GM21717 (cell line): ENCODE measurements at regions not wholly inside any gene's neighbourhood (a gene's known extent, or its start where the extent isn't known, plus 50 kb on each side); places are given as distances from the start of the nearest gene placed in this dataset.
"Not testable (repeated sequence)": the region's sequence is repeated elsewhere in the genome, so short reads cannot be mapped to it uniquely, and the experiment has no call there.

Experiments
- ATAC-seq: cut with Tn5 transposase; IDR thresholded peaks from one replicate; pipeline ENCODE4 v1.9.1; 2021; ENCODE audit warnings: mild to moderate bottlenecking, moderate library complexity; ENCODE audit not compliant: unreplicated experiment

DNA sequence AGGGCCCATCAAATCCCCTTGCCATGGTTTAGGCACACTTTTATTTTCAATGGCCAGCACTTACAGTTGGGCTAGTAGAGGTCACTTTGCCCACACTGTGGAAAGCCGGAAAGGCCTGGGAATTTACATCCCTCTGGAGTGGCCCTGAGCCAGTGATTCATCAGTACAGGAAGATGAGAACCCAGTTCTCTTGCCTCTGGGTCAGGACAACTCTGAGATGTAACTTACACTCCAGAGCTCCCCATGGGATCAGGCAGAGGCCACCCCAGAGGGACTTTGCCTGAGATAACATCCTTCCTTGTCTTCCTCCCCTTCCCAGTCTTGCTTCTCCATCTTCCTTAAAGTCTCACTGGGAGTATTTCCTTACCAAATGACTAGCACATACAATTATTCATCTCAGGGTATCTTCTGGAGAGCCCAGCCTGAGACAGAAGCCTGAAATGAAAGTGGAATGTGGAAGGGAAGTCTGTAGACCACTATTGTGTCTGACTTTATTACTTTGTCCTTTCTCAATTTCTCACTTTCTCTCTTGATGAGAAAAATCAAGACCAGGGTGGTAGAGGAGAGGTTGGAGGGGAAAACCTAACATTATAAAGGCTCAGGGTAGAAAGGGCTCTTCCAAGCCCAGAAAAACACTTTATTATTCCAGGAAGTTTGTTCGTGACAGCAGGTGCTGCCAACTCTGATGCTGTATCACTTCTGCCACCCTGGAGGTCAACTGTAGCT, 220.8 kb downstream of the ZNF621 start:
- ATAC-seq, result no peak

DNA sequence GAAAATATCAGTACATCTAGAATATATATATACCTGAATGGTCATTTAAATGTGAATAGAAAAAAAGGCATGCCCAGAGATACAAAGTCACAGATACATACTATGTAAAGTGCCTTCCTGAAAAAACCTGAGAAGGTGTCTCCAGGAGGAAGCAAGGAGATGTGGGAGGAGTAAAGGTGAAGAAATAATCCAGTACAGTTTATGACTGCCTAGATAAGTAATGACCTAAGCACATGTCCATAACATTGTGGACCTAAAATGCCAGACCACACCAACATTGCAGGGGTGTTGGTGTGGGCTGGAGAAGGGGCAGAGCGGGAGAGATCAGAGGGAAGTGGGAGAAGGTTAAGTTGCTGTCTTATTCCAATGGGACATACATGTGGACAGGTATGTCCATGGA, 226.9 kb downstream of the ZNF621 start:
- ATAC-seq, result no peak

DNA sequence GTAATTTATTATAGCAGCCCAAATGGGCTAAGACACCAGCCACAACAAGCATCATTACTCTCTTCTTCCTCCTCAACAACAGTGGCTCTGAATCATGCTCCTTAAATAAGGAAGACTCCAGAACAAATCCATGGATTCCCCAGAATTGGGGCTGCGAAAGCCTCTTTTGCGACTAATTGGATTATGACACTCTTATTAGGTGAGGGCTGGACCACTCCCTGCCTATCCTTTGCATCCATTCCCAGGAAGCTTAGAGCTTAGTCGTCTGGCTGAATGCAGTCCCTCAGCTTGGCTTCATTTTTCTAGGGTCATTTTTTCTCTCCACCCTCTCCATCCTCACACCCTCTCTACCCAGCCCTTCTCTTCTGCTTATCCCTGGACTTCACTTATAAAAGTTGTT, 227.7 kb downstream of the ZNF621 start:
- no peak for ATAC-seq

DNA sequence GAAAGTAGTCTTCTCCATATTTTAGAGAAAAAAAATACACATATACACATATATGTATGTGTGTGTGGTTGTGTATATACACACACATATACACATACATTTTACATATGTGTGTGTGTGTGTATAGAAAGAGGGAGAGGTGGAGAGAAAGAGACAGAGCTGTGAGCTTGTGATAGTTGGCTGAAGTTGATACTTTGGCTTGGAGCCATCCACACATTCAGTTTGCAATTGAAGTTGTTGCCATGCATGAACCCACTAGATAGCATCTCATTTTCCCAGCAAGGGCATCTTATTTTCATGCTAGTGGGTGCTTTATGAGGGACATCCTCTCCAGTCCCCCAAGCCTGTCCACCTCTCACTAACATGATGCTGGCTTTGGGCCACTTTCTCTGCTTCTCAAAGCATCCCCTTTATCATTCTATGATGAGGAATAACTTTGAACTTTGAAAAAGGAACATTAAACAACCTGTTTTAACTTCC, 228.6 kb downstream of the ZNF621 start:
- ATAC-seq, result no peak

DNA sequence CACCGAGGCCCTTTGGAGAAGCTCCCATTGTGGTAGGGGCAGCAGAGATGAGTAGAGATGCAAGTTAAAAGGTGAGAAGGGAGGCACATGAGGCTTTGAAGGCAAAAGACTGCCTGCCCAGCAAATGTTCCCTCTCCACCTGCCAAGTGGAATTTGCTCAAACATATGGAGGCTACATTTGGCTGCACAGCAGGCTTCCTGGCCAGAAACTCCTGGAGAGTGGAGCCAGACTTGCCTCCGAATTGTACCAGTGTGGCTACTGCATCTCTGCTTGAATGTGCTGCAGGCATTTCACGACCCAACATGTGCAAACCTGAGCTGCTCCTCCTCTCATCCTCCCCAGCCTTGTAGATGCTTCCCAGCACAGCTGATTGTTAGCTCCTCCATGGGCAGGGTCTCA, 229.2 kb downstream of the ZNF621 start:
- no peak for ATAC-seq

DNA sequence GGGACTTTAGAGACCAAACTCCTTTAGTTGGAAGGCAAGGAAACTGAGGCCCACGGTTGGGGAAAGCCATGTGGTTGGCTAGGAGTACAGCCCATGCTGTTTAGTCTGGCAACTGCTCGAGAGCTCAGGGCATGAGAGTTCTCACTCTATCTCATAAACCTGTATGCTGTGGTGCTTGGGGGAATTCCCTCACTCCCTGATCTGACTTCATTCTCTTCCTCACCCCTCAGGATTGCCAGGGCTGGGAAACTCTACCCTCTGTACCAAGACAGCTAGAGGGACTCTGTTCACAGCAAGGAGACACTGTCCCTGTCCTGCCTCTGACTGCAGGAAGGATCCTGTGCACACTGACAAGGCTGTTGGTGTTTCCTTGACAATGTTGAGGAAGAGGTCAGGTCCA, 230.2 kb downstream of the ZNF621 start:
- no peak for ATAC-seq

DNA sequence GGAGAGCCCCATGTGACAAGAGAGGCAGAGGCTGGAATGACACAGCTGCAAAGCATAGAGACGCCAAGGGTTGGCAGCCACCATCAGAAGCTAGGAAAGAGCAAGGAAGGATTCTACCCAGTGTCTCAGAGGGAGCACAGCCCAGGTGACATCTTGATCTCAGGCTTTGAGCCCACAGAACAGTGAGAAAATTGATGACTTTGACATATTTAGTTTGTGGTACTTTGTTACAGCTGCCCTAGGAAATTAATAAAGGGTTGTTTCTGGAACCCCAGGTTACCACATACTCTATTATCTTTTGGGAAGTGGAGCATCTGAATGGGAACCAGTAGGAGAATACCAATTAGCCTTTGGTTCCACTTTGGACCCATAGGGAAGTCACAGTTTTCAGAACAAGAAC, 231.7 kb downstream of the ZNF621 start:
- ATAC-seq, result no peak

DNA sequence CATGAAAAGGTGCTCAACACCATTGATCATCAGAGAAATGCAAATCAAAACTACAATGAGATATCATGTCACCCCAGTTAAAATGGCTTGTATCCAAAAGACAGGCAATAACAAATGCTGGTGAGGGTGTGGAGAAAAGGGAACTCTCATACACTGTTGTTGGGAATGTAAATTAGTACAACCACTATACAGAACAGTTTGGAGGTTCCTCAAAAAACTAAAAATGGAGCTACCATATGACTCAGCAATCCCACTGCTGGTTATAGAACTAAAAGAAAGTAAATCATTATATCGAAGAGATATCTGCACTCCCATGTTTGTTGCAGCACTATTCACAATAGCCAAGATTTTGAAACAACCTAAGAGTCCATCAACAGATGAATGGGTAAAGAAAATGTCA, 238.0 kb downstream of the ZNF621 start:
- not testable (repeated sequence) for ATAC-seq

DNA sequence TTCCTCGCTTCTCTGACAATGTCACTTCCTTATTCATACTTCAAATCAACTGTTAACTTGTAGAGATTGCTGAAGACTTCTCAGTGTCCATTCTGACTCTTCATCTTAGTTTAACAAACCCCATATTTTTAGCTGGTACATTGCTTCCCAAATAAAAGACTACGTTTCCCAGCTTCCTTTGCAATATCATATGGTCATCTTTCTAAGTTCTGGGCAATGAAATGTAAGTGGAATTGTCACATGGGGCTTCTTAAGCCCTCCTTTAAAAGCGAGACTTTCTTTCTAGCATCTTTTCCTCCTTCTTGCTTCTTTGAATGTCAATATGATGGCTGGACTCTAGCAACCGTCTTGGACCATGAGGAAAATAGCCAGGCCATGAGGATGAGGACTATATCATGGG, 239.0 kb downstream of the ZNF621 start:
- ATAC-seq, result no peak

DNA sequence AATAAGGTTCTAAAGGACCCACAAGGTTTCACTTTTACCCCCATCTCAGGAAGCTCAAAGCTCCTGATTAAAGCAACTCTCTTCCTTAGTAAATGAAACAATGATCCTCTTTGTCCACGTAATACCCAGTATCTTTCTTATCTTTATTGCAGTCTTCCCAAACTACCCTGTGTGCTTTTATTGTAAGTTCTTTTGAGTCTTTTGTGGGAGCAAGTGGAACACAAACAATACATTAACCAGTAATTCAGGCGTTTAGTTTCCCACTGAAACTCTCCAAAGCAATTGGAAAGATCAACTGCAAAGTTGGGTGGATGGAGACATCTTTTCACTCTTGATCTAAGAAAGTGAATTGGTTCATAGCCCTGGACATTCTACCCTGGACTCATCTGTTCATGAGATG, 240.0 kb downstream of the ZNF621 start:
- ATAC-seq, result no peak

DNA sequence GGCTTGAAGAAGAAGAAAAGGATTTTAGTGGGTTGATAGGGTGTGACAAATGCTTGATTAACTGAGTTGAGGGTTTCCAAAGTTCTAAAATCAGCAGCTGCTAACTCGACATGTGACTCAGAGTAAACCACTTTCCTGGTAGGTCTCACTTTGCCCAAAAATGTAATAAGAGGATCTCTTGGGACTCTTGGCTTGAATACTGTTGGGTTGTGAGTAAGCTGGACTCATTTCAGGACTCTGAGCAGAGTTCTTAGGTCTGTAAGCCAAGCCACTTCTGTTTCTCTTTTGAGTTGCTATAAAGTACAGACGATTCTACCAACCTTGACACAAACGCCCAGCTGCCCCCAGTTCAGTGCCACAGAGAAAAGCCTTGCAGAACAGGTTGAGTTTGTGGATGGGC, 241.1 kb downstream of the ZNF621 start:
- peak; percentile 73 for ATAC-seq

DNA sequence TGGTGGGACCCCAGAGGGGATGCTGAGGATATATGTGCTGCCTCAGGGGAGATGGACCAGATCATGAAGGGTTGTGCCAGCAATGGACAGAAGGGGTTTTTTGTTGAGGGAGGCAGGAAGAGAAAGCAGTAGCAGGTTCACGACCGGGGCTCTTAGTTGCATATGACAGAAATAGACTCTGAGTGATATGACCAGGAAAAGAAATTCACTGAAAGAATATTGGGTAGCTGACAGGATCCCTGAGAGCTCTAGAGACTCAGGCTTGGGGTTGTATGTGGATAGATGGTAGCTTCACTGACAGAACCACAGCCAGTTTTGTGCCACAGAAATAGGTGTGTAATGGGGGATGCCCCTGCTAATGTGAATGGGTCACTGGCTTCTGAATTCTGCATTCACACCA, 241.6 kb downstream of the ZNF621 start:
- peak; percentile 49 for ATAC-seq

DNA sequence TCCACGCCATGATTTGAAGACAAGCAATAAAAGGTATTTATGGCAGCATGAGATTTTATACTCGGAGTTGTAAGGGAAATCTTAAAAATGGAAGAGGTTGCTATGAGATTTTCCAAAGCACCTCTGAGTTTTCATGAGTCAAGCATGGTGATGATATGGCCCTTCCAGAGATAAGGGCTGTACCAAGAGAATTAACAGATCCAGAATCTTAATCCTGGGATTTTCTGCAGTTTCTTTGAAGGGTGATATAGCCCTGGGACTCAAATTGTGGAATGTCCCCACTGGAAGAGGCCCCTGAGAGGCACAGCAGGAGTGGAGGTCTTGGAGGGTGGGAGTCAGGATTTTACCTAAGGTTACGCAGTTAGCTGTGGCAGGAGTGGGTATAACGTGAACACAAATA, 243.3 kb downstream of the ZNF621 start:
- ATAC-seq, result no peak

DNA sequence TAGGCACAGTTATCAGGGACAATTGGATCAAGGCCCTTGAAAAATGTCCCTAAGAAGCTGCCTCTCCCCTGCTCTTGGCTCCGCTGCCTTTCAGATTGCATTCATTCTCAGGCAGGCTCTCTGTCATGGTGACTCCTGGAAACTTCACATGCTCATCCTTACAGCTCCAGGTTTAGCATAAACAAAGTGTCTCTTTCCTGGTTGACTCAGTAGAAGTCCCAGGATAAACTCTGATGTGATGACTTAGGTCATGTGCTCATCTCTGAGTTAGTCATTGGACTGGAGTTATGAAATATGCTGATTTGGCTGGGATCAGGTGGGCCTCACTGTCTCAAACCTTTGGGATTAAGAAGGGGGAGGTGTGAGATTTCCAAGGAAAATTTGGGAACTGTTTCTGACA, 243.8 kb downstream of the ZNF621 start:
- ATAC-seq, result no peak

DNA sequence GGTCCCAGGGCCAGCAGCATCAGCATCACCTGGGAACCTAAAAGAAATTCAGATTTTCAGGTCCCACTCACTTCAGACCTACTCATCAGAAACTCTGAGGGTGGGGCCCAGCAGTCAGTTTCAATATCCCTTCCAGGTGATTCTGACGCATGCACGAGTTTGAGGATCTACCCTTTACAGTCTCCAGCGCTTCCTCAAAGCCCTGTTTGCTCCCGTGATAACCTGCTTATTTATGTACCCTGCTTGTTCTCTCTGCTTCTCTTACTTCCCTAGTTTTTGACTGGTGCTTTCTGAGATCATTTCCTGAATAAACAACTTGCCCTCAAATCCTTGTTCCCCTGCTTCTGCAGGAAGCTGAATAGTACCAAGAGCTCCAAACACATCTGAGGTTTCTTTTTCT, 245.3 kb downstream of the ZNF621 start:
- ATAC-seq, result no peak

DNA sequence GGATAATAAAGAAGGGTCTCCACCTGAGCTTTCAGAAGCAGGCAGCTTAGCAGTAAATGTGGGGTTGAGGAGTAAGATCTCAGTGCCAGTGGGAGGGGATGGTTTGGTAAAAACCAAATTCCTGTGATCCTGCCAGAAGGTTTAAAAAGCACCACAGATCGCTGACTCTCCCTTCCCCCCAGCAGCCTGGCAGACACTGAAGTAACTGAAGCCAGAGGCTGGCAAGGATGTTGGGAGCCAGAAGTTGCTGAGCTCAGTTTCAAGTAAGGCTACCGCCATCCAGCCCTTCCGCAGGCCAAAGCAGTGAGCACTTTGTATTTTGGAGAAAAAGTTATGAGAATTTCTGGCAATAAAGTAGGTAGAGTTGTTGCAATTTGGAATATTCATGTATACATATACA, 246.4 kb downstream of the ZNF621 start:
- ATAC-seq, result no peak

DNA sequence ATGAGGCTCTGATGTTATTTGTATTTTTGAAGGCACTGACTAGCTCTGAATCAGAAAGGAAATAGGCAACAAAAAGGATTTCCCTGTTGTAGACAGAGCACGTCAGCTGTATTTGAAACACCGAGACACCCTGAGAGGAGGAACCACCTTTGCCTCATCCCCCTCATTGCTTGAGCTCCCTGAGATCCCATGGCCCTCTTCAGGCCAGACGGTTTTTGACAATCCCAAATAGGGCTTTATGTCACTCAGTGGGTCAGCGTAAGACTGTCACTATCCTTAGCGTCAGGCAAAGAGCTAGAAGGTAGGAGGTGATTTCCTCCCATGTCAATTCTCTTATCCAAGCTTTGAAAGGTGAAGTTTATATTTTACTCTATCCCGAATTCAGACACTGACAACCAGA, 254.3 kb downstream of the ZNF621 start:
- no peak for ATAC-seq

DNA sequence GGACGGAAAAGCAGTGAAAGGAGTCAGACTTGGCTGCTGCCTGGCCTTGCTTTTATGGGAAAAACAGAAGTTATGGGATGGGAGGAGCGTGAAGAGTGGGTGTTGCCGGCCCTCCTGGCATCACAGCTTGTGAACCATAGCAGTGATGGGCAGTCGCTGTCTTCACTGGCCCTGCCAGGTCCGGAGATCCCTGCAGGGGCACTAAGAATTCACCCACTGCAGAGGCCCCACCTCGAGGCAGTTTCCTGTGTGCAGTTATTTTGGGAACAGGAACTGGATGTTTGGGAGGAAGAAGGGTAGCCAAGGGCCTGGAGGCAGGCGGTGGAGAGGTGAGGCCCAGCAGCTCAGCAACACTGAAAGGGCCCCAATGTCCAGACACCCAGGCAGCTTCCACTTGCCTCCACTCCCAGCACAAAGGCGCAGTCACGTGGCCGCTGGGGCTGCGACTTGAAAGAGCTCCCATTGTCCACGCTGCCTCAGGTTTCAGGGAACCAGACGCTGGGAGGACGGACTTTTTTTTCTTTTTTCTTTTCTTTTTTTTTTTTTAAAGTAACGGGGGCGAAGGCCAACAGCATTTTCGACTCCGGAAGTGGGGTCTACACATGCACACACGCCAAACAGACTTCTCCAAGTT, 255.6 kb downstream of the ZNF621 start:
- no peak for ATAC-seq

DNA sequence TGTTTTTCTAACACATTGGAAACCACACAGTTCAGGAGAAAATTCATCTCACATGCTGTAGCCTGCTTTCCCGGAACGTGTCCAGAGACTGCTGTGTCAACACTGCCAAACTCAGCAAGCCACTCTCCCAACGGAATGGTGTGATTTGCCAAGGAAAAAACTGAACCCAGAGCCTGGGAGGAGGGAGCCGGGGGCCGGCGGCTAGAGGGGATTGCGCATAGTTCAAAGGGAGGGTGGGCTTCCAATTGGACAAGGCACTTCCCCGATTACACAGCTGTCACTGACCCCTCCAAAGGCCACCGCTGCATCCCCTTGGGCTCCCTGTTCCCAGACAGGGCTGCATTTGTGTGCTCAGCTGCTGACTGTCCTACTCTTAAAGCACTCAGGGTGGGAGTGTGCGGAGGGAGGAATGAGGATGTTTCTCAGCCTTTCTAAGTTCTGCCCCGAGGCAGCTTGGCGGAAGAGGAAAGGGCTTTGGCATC, 256.2 kb downstream of the ZNF621 start:
- ATAC-seq, result no peak

DNA sequence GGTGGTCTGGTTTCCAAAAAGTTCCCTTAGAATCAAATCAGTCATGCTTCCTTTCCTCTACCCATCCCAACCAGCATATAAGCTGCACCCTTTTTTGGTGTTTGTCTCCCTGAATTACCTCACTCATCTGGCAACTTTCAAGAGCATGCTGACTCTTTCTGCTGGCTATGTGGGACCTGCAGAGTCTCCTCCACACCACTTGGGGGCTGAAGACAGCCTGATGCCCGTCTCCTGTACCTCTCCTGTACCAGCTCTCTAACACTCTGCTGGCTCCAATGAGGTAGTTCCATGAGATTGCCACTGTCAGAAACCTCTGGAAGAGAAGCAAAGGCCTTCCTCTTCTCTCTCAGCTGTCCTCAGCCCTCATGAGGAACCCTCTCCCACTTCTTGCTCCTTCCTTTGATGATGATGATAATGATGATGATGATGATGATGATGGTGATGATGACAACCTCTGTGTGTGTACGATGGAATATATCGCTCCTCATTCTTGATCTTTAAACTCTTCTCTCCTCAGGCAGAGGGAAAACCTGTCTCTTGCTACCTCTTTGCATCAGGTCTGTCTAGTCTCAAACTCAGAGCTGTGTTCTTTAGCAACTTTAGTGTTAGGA, 257.5 kb downstream of the ZNF621 start:
- ATAC-seq, result no peak

DNA sequence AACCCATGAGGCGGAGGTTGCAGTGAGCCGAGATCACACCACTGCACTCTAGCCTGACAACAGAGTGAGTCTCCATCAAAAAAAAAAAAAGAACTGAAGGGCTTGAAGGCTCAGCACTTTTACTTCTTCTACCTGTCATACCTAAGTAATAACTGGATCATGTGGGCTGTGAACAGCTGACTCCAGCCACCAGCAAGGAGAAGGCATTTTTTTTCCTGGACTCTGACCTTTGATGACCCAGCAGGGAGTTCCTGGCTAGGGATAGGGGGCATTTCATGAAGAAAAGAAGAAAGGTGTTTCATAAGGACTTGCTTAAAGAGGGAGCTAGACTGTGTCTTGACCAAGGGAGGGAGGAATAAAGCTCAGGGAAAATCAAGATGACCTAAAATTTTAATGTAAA, 266.0 kb downstream of the ZNF621 start:
- no peak for ATAC-seq

DNA sequence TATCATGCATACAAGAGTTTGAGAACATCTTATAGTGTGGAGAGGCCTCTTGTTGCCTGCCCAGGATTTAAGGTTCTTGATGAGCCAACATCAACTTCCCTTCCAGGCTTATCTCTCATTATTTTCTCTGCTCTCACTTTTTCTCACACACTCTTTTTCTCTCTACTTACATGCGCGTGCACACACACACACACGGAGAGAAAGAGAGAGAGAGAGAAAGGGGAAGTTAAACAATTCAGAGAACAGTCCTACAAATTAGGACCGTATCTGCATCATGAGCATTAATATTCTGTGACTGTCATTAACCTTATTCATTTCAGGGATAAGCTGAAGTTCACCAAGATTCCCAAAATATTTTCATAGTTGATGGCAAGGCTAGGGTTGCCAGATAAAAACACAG, 269.0 kb downstream of the ZNF621 start:
- no peak for ATAC-seq
